PC-9 (cell line): ENCODE measurements at regions not wholly inside any gene's neighbourhood (a gene's known extent, or its start where the extent isn't known, plus 50 kb on each side); places are given as distances from the start of the nearest gene placed in this dataset.

Experiments
- CTCF ChIP-seq: fragments of 200-600 bp; sonication (generic); conservative IDR thresholded peaks from 2 replicates; pipeline ENCODE4 v1.6.1; 2017; ENCODE audit warnings: mixed run types, antibody characterized with exemption, mild to moderate bottlenecking, moderate library complexity
- EZH2 ChIP-seq: fragments of 200-600 bp; sonication (generic); IDR thresholded peaks from 2 replicates; pipeline ENCODE4 v1.8.0; 2017; ENCODE audit warnings: antibody characterized with exemption, low read depth

- TF ChIP-seq CTCF (no peak), EZH2 (no peak)
Observed at GRCh38 chr15:75790631-75791336, 52.5 kb upstream of the UBE2Q2 start.
